ENCODE measurements at regions not wholly inside any gene's neighbourhood (a gene's known extent, or its start where the extent isn't known, plus 50 kb on each side); places are given as distances from the start of the nearest gene placed in this dataset.

GRCh38 chr16:86203557-86204275 lies 304.8 kb downstream of the IRF8 start:
- DNase-seq (ENCODE audit: low read depth, low spot score) (no peak), ATAC-seq (no peak)
- Histone ChIP-seq H3K9me3 (ENCODE audit: control insufficient read depth, insufficient read depth, low read depth, low read length) (no peaks in the 10 kb centered on the region), H3K27ac (ENCODE audit: low read length) (no peak overlapping the region), H3K4me1 (ENCODE audit: control insufficient read depth, insufficient read depth, low read length) (no peaks in the 10 kb centered on the region), H3K4me3 (ENCODE audit: low read depth in 2 of 2, low read length in 2 of 2) (no peak overlapping the region), H3K36me3 (ENCODE audit: control insufficient read depth, insufficient read depth, low read length) (no peaks in the 10 kb centered on the region), H3K27me3 (ENCODE audit: control insufficient read depth, insufficient read depth, low read length) (peaks cover 6% of the 10 kb centered on the region; the same call in 1 of the 2 replicates)
- intact Hi-C loops (cut with micrococcal nuclease; ENCODE audit: unreplicated experiment), result no loop called here
- CTCF ChIA-PET, result no interaction called here
- no peak for TF ChIP-seq CTCF (IDR thresholded peaks at IDR 0.05)
- no peak for TF ChIP-seq SIN3A (IDR thresholded peaks at IDR 0.05; ENCODE audit: borderline replicate concordance, insufficient read depth, low read depth, low read length)
- no peak for TF ChIP-seq REST (IDR thresholded peaks at IDR 0.05; ENCODE audit: insufficient read depth in 1 of 2, low read depth in 2 of 2, low read length in 1 of 2)
- POLR2A ChIA-PET, result no interaction called here
- no TSS peak for BruUV-seq (replicated peaks)
- in situ Hi-C loops (cut with HindIII; ENCODE audit: low pct_unique_long_range_greater_than_20kb, low sequenced_read_pairs), result no loop called here

- no TSS peak for BruUV-seq (replicated peaks)
- no peaks in the 10 kb centered on the region for H3K27me3 ChIP-seq (ENCODE audit: control insufficient read depth, insufficient read depth, low read length)
- CTCF ChIA-PET, result no interaction called here
- in situ Hi-C loops (cut with HindIII; ENCODE audit: low pct_unique_long_range_greater_than_20kb, low sequenced_read_pairs) (no loop called here), intact Hi-C loops (cut with micrococcal nuclease; ENCODE audit: unreplicated experiment) (no loop called here)
- H3K4me1 ChIP-seq (ENCODE audit: control insufficient read depth, insufficient read depth, low read length), result no peaks in the 10 kb centered on the region
- DNase-seq (ENCODE audit: low read depth, low spot score) (no peak), ATAC-seq (no peak)
- H3K36me3 ChIP-seq (ENCODE audit: control insufficient read depth, insufficient read depth, low read length), result no peaks in the 10 kb centered on the region
- H3K4me3 ChIP-seq (ENCODE audit: low read depth in 2 of 2, low read length in 2 of 2), result no peak overlapping the region
- H3K9me3 ChIP-seq (ENCODE audit: control insufficient read depth, insufficient read depth, low read depth, low read length), result no peaks in the 10 kb centered on the region
- TF ChIP-seq POLR2AphosphoS5 (IDR thresholded peaks at IDR 0.05; ENCODE audit: low read depth, low read length) (no peak), SIN3A (IDR thresholded peaks at IDR 0.05; ENCODE audit: borderline replicate concordance, insufficient read depth, low read depth, low read length) (no peak), CTCF (IDR thresholded peaks at IDR 0.05) (no peak), REST (IDR thresholded peaks at IDR 0.05; ENCODE audit: insufficient read depth in 1 of 2, low read depth in 2 of 2, low read length in 1 of 2) (no peak), TCF7L2 (IDR thresholded peaks at IDR 0.05; ENCODE audit: low read depth, low read length) (no peak)
- no peak overlapping the region for H3K27ac ChIP-seq (ENCODE audit: low read length)
- POLR2A ChIA-PET, result no interaction called here
Measured at GRCh38 chr16:86205521-86206245, 304.6 kb upstream of the FOXF1 start.

Measured in Panc1 (cell line).